Thyroid gland (tissue), 4 donors: ENCODE measurements at regions not wholly inside any gene's neighbourhood (a gene's known extent, or its start where the extent isn't known, plus 50 kb on each side); places are given as distances from the start of the nearest gene placed in this dataset.

Experiments used
- DNase-seq, 2 donors: peaks; one replicate each; pipeline ENCODE4 v3.0.0-alpha.2; 2019
- H3K27ac ChIP-seq, 3 donors: fragments of 200-600 bp; sonication (generic); 1 replicate in 2 of 3; 2 replicates in 1 of 3; pipeline ENCODE4 v1.5.1; 2016 to 2019; ENCODE audit warnings: mild to moderate bottlenecking in 1 of 3, moderate library complexity in 1 of 3
- H3K27me3 ChIP-seq: fragments of 200-600 bp; sonication (generic); one replicate; pipeline ENCODE4 v1.5.1; 2019
- H3K36me3 ChIP-seq, 2 donors: fragments of 200-600 bp; sonication (generic); one replicate each; pipeline ENCODE4 v1.5.1; 2016 to 2019
- H3K4me1 ChIP-seq, 2 donors: fragments of 200-600 bp; sonication (generic); one replicate each; pipeline ENCODE4 v1.5.1; 2017 to 2019
- H3K4me3 ChIP-seq, 3 donors: fragments of 200-600 bp; sonication (generic); replicated peaks in 1 of 3; 1 replicate in 2 of 3; 2 replicates in 1 of 3; pipeline ENCODE4 v1.5.1; 2016; ENCODE audit warnings: mild to moderate bottlenecking in 1 of 3
- H3K9me3 ChIP-seq: fragments of 200-600 bp; sonication (generic); one replicate; pipeline ENCODE4 v1.5.1; 2017
- CTCF ChIP-seq, 6 experiments: fragments of 200-600 bp in 3 of 6; fragments of 450-650 bp in 3 of 6; sonication (generic) in 3 of 6; IDR thresholded peaks; one replicate each; pipeline ENCODE4 v1.5.1; 2016 to 2019; ENCODE audit warnings: antibody characterized with exemption in 6 of 6, mild to moderate bottlenecking in 2 of 6, inconsistent platforms in 1 of 6, moderate library complexity in 1 of 6
- POLR2A ChIP-seq, 2 donors: fragments of 450-650 bp; IDR thresholded peaks; one replicate each; pipeline ENCODE4 v1.6.1; 2017; ENCODE audit warnings: antibody characterized with exemption in 2 of 2, mild to moderate bottlenecking in 2 of 2, moderate library complexity in 1 of 2
- WGBS, 2 donors: methylation state at CpG; one replicate each; pipeline ENCODE4 v1.1.5; 2017; 5-methylcytosine and 5-hydroxymethylcytosine counted together
- intact Hi-C: fragments of 100-400 bp; cut with DNase I; formaldehyde crosslinking; loops from one replicate; pipeline ENCODE4 v1.15.1; 2023

- DNase-seq = peak in 1 of 2 donors; percentile 8
- Histone ChIP-seq H3K36me3 (no peaks in the 10 kb centered on the region), H3K9me3 (no peaks in the 10 kb centered on the region), H3K4me3 (no peak overlapping the region), H3K27ac (no peak overlapping the region), H3K27me3 (no peaks in the 10 kb centered on the region), H3K4me1 (no peaks in the 10 kb centered on the region)
- 62 to 65% methylated on average over 14 to 17 of the region's 18 CpGs for WGBS, 2 donors
- intact Hi-C loops = no loop called here
- no peak for TF ChIP-seq POLR2A (IDR thresholded peaks at IDR 0.05)
- TF ChIP-seq CTCF (IDR thresholded peaks at IDR 0.05) = no peak
Observed at GRCh38 chr1:5758000-5758858, 234.0 kb downstream of the NPHP4 start.

- H3K27ac ChIP-seq = no peak overlapping the region
- intact Hi-C loops = no loop called here
- no peak for TF ChIP-seq POLR2A (IDR thresholded peaks at IDR 0.05)
- no peak for TF ChIP-seq CTCF (IDR thresholded peaks at IDR 0.05)
- 69 to 76% methylated on average over 18 of the region's 18 CpGs for WGBS, 2 donors
- H3K27me3 ChIP-seq = no peaks in the 10 kb centered on the region
- no peaks in the 10 kb centered on the region for H3K36me3 ChIP-seq
- H3K9me3 ChIP-seq = no peaks in the 10 kb centered on the region
- no peak overlapping the region for H3K4me3 ChIP-seq
- DNase-seq = no peak
- no peaks in the 10 kb centered on the region for H3K4me1 ChIP-seq
Observed at GRCh38 chr1:5757187-5757805, 234.9 kb downstream of the NPHP4 start.

GRCh38 chr1:5756434-5757186 is 235.6 kb downstream of the NPHP4 start:
- intact Hi-C loops = no loop called here
- Histone ChIP-seq H3K9me3 (no peaks in the 10 kb centered on the region), H3K36me3 (no peaks in the 10 kb centered on the region), H3K27ac (no peak overlapping the region), H3K4me3 (no peak overlapping the region), H3K27me3 (no peaks in the 10 kb centered on the region), H3K4me1 (no peaks in the 10 kb centered on the region)
- WGBS, 2 donors = 83% methylated on average over 20 to 21 of the region's 21 CpGs
- no peak for DNase-seq
- TF ChIP-seq POLR2A (IDR thresholded peaks at IDR 0.05) (no peak), CTCF (IDR thresholded peaks at IDR 0.05) (no peak)

- 89% methylated on average over 9 to 11 of the region's 16 CpGs for WGBS, 2 donors
- H3K27me3 ChIP-seq = no peaks in the 10 kb centered on the region
- H3K4me1 ChIP-seq = no peaks in the 10 kb centered on the region
- no peak overlapping the region for H3K27ac ChIP-seq
- H3K4me3 ChIP-seq = no peak overlapping the region
- no peaks in the 10 kb centered on the region for H3K9me3 ChIP-seq
- TF ChIP-seq CTCF (IDR thresholded peaks at IDR 0.05) = no peak
- no peak for TF ChIP-seq POLR2A (IDR thresholded peaks at IDR 0.05)
- intact Hi-C loops = no loop called here
- no peak for DNase-seq
- no peaks in the 10 kb centered on the region for H3K36me3 ChIP-seq
Observed at GRCh38 chr1:5755552-5756125, 236.6 kb downstream of the NPHP4 start.
